ENCODE measurements at regions not wholly inside any gene's neighbourhood (a gene's known extent, or its start where the extent isn't known, plus 50 kb on each side); places are given as distances from the start of the nearest gene placed in this dataset.

GRCh38 chr4:23224684-23225420 lies 532.1 kb downstream of the GBA3 start:
- Mint-ChIP-seq H3K27ac (no peak overlapping the region), H3K4me1 (no peaks in the 10 kb centered on the region), H3K9me3 (peaks cover 6% of the 10 kb centered on the region), H3K4me3 (no peak overlapping the region), H3K36me3 (no peaks in the 10 kb centered on the region), H3K27me3 (no peaks in the 10 kb centered on the region)
- no peak for DNase-seq

GRCh38 chr4:23220911-23221310 lies 528.2 kb downstream of the GBA3 start:
- H3K27me3 Mint-ChIP-seq, result no peaks in the 10 kb centered on the region
- H3K36me3 Mint-ChIP-seq, result no peaks in the 10 kb centered on the region
- H3K4me3 Mint-ChIP-seq, result no peak overlapping the region
- H3K27ac Mint-ChIP-seq, result no peak overlapping the region
- H3K4me1 Mint-ChIP-seq, result no peaks in the 10 kb centered on the region
- DNase-seq, result no peak
- H3K9me3 Mint-ChIP-seq, result peaks cover 1% of the 10 kb centered on the region

- H3K4me1 Mint-ChIP-seq, result no peaks in the 10 kb centered on the region
- H3K4me3 Mint-ChIP-seq, result no peak overlapping the region
- H3K9me3 Mint-ChIP-seq, result peaks cover 1% of the 10 kb centered on the region
- no peak for DNase-seq
- no peak overlapping the region for H3K27ac Mint-ChIP-seq
- no peaks in the 10 kb centered on the region for H3K27me3 Mint-ChIP-seq
- H3K36me3 Mint-ChIP-seq, result no peaks in the 10 kb centered on the region
Observed at GRCh38 chr4:23219779-23220408, 527.2 kb downstream of the GBA3 start.

DNA sequence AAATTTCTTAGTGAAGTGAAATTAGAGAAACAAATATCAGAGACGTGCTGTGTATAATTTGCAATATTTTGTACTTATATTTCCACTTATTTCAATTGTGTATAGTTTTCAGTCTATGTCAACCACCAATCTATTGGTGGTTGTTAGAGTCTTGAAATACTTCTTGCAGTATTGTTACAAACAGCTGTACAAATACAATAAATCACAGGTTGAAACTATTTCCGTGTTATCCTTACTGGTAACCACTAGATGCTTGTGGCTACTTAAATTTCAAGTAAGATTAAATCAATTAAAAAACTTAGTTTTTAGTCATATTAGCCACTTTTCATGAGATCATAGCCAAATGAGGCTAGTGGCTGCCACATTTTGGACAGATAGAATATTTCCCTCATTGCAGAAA lies 520.5 kb downstream of the GBA3 start:
- H3K27me3 Mint-ChIP-seq, result no peaks in the 10 kb centered on the region
- DNase-seq, result no peak
- no peak overlapping the region for H3K27ac Mint-ChIP-seq
- H3K4me1 Mint-ChIP-seq, result no peaks in the 10 kb centered on the region
- H3K9me3 Mint-ChIP-seq, result no peaks in the 10 kb centered on the region
- H3K36me3 Mint-ChIP-seq, result no peaks in the 10 kb centered on the region
- no peak overlapping the region for H3K4me3 Mint-ChIP-seq

GRCh38 chr4:23212558-23212957 lies 519.8 kb downstream of the GBA3 start:
- no peak for DNase-seq
- Mint-ChIP-seq H3K36me3 (no peaks in the 10 kb centered on the region), H3K27me3 (no peaks in the 10 kb centered on the region), H3K4me3 (no peak overlapping the region), H3K4me1 (no peaks in the 10 kb centered on the region), H3K9me3 (no peaks in the 10 kb centered on the region), H3K27ac (no peak overlapping the region)

DNA sequence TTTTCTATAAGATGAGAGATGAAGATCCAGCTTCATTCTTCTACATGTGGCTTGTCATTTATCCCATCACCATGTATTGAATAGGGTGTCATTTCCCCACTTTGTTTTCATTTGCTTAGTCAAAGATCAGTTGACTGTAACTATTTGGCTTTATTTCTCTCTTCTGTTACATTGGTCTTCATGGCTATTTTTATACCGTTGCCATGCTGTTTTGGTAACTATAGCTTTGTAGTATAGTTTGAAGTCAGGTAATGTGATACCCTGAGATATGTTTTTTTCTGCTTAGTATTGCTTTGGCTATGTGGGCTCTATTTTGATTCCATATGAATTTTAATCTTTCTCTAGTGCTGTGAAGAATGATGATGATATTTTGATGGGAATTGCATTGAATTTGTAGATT lies 514.3 kb downstream of the GBA3 start:
- Mint-ChIP-seq H3K4me1 (no peaks in the 10 kb centered on the region), H3K36me3 (no peaks in the 10 kb centered on the region), H3K4me3 (no peak overlapping the region), H3K9me3 (peaks cover 5% of the 10 kb centered on the region), H3K27me3 (no peaks in the 10 kb centered on the region), H3K27ac (no peak overlapping the region)
- no peak for DNase-seq

DNA sequence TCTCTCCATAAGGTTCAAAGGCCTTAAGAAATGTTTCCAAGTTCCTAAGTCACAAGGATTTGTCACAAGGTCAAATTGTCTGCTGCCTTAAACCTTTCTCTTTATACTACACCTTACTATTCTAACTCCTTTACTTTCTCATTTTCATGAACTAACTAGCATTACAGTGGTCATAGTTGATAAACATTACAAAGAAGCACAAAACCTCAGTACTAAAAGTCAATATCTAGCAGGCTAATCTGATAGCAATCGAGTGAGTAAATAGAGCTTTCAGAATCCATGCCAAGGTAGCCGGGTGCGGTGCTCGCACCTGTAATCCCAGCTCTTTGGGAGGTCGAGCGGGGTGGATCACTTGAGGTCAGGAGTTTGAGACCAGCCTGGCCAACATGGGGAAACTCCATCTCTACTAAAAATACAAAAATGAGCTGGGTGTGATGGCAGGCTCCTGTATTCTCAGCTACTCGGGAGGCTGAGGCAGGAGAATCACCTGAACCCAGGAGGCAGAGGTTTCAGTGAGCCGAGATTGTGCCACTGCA lies 510.0 kb downstream of the GBA3 start:
- Mint-ChIP-seq H3K27ac (no peak overlapping the region), H3K27me3 (peaks cover 2% of the 10 kb centered on the region), H3K9me3 (peaks cover 5% of the 10 kb centered on the region), H3K4me3 (no peak overlapping the region), H3K36me3 (no peaks in the 10 kb centered on the region), H3K4me1 (no peaks in the 10 kb centered on the region)
- no peak for DNase-seq

- Mint-ChIP-seq H3K9me3 (no peaks in the 10 kb centered on the region), H3K27me3 (peaks cover 2% of the 10 kb centered on the region), H3K4me1 (no peaks in the 10 kb centered on the region), H3K36me3 (no peaks in the 10 kb centered on the region), H3K4me3 (no peak overlapping the region), H3K27ac (no peak overlapping the region)
- no peak for DNase-seq
Observed at GRCh38 chr4:23194751-23195150, 502.0 kb downstream of the GBA3 start.

GRCh38 chr4:23174179-23174578 lies 481.4 kb downstream of the GBA3 start:
- no peaks in the 10 kb centered on the region for H3K4me1 Mint-ChIP-seq
- peaks cover 5% of the 10 kb centered on the region for H3K9me3 Mint-ChIP-seq
- no peaks in the 10 kb centered on the region for H3K36me3 Mint-ChIP-seq
- H3K4me3 Mint-ChIP-seq, result no peak overlapping the region
- H3K27me3 Mint-ChIP-seq, result peaks cover 4% of the 10 kb centered on the region
- no peak for DNase-seq
- H3K27ac Mint-ChIP-seq, result no peak overlapping the region

GRCh38 chr4:23171976-23172375 lies 479.2 kb downstream of the GBA3 start:
- no peak for DNase-seq
- Mint-ChIP-seq H3K9me3 (peaks cover 2% of the 10 kb centered on the region), H3K27me3 (peaks cover 2% of the 10 kb centered on the region), H3K4me1 (no peaks in the 10 kb centered on the region), H3K4me3 (no peak overlapping the region), H3K27ac (no peak overlapping the region), H3K36me3 (no peaks in the 10 kb centered on the region)

DNA sequence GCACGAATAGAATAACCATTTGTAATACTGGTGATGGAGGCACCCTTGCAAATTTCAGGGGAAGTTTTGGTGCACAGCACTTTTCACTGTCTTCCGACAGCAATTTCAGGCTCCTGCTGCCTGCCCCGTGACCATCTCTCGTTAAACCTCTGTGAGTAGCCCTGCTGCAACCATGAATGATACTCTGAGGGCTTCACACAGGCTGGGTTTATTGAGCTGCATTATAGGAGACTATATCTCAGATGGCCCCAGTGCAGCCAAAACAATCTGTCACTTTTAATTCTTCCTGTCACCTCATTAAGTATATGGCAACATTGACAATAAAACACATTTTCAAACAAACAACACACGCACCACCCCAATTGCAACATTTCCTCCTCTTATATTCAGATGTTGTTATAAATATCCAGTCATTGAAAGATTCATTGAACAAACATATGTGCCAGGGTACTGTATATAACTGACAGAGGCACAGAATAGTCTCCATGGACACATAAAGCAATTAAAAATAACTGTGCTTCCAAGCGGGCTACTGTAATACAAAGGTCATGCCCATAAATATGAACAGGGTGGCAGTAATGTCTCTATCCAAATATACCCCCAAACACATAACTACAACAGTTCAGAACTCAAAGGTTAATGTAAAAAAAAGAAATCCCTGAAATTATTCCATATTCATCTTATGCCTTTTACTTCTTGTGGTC lies 477.0 kb downstream of the GBA3 start:
- H3K27me3 Mint-ChIP-seq, result no peaks in the 10 kb centered on the region
- H3K4me1 Mint-ChIP-seq, result no peaks in the 10 kb centered on the region
- H3K27ac Mint-ChIP-seq, result no peak overlapping the region
- H3K4me3 Mint-ChIP-seq, result no peak overlapping the region
- no peaks in the 10 kb centered on the region for H3K36me3 Mint-ChIP-seq
- H3K9me3 Mint-ChIP-seq, result no peaks in the 10 kb centered on the region
- no peak for DNase-seq

- Mint-ChIP-seq H3K36me3 (no peaks in the 10 kb centered on the region), H3K9me3 (peaks cover 1% of the 10 kb centered on the region), H3K4me1 (no peaks in the 10 kb centered on the region), H3K27ac (no peak overlapping the region), H3K27me3 (no peaks in the 10 kb centered on the region), H3K4me3 (no peak overlapping the region)
- no peak for DNase-seq
Observed at GRCh38 chr4:23166919-23167318, 474.2 kb downstream of the GBA3 start.

DNA sequence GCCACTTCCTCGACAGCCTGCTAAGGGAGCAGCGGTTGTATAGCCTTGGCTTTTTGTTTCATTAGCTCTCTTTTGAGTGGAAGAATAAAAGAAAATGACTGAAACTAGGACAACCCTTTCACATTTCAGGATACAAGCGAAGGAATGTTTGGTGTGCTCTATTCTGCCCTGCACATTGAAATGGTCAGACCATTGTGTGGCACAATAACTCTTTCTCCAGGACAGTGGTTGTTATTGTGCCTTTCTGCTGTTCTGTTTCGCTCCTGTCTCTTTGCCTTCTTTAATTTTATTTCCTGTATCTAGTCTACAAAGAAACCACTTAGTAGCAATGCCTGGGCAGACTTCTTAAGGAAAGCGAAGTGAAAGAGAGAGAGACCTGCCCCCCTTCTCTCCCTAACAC lies 473.7 kb downstream of the GBA3 start:
- no peaks in the 10 kb centered on the region for H3K4me1 Mint-ChIP-seq
- H3K9me3 Mint-ChIP-seq, result peaks cover 1% of the 10 kb centered on the region
- H3K36me3 Mint-ChIP-seq, result no peaks in the 10 kb centered on the region
- no peaks in the 10 kb centered on the region for H3K27me3 Mint-ChIP-seq
- H3K27ac Mint-ChIP-seq, result no peak overlapping the region
- no peak for DNase-seq
- no peak overlapping the region for H3K4me3 Mint-ChIP-seq

- H3K27ac Mint-ChIP-seq, result no peak overlapping the region
- no peaks in the 10 kb centered on the region for H3K36me3 Mint-ChIP-seq
- no peaks in the 10 kb centered on the region for H3K27me3 Mint-ChIP-seq
- peaks cover 1% of the 10 kb centered on the region for H3K9me3 Mint-ChIP-seq
- no peak for DNase-seq
- no peak overlapping the region for H3K4me3 Mint-ChIP-seq
- no peaks in the 10 kb centered on the region for H3K4me1 Mint-ChIP-seq
Observed at GRCh38 chr4:23165669-23166068, 472.9 kb downstream of the GBA3 start.

GRCh38 chr4:23163647-23164436 lies 471.1 kb downstream of the GBA3 start:
- Mint-ChIP-seq H3K4me1 (no peaks in the 10 kb centered on the region), H3K27ac (no peak overlapping the region), H3K27me3 (no peaks in the 10 kb centered on the region), H3K9me3 (peaks cover 1% of the 10 kb centered on the region), H3K36me3 (no peaks in the 10 kb centered on the region), H3K4me3 (no peak overlapping the region)
- DNase-seq, result no peak
